ENCODE measurements at regions not wholly inside any gene's neighbourhood (a gene's known extent, or its start where the extent isn't known, plus 50 kb on each side); places are given as distances from the start of the nearest gene placed in this dataset.

DNA sequence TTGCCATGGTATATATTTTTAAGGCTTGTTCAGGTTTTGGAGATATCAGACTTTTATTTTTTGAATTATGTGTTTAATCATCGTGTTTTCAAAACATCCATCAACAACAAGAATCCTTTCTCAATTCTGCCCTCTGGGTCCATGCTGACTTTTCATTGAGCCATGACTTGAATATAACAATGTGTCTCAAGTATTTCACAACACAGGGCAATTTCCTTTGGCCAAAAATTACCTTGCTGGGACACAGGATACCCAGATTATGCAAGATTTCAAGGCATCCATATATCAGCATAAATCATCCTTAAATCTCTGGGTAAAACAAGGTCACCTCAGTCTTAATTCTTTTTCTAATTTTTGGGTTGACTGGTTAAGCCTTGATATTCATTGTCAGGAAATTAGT is 411.2 kb upstream of the USP24 start:
- intact Hi-C loops (cut with micrococcal nuclease), result no loop called here
- TF ChIP-seq EZH2 (IDR thresholded peaks at IDR 0.05; ENCODE audit: low read length, unreplicated experiment) (no peak), EZH2phosphoT487 (IDR thresholded peaks at IDR 0.05; ENCODE audit: borderline replicate concordance, low read length) (no peak)
- TF ChIP-seq, protein P1, sequence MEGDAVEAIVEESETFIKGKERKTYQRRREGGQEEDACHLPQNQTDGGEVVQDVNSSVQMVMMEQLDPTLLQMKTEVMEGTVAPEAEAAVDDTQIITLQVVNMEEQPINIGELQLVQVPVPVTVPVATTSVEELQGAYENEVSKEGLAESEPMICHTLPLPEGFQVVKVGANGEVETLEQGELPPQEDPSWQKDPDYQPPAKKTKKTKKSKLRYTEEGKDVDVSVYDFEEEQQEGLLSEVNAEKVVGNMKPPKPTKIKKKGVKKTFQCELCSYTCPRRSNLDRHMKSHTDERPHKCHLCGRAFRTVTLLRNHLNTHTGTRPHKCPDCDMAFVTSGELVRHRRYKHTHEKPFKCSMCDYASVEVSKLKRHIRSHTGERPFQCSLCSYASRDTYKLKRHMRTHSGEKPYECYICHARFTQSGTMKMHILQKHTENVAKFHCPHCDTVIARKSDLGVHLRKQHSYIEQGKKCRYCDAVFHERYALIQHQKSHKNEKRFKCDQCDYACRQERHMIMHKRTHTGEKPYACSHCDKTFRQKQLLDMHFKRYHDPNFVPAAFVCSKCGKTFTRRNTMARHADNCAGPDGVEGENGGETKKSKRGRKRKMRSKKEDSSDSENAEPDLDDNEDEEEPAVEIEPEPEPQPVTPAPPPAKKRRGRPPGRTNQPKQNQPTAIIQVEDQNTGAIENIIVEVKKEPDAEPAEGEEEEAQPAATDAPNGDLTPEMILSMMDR (conservative IDR thresholded peaks at IDR 0.05; ENCODE audit: low read depth, low read length), result no peak
- no peak overlapping the region for H3K27ac ChIP-seq (ENCODE audit: low read length)
- H3K4me1 ChIP-seq (ENCODE audit: insufficient read depth, low read length), result no peaks in the 10 kb centered on the region
- ChIA-PET POLR2A (ENCODE audit: unreplicated experiment) (no interaction called here), CTCF (no interaction called here)
- no peaks in the 10 kb centered on the region for H3K27me3 ChIP-seq (ENCODE audit: low read length)
- ATAC-seq (no peak), DNase-seq (no peak)
- H3K4me2 ChIP-seq (ENCODE audit: low read length), result no peak overlapping the region
- no peaks in the 10 kb centered on the region for H4K20me1 ChIP-seq (ENCODE audit: low read length)
- no peak overlapping the region for H2AFZ ChIP-seq (ENCODE audit: low read length)
- no TSS peak for BruUV-seq (replicated peaks)
- no peak overlapping the region for H3K4me3 ChIP-seq (ENCODE audit: low read length)
- peaks cover 6% of the 10 kb centered on the region for H3K9me3 ChIP-seq (ENCODE audit: low read length)
- H3K9me2 ChIP-seq (replicated peaks; ENCODE audit: low read length), result no peaks in the 10 kb centered on the region
- H3K79me2 ChIP-seq (ENCODE audit: low read length), result no peaks in the 10 kb centered on the region
- H3K9ac ChIP-seq (ENCODE audit: low read length), result no peak overlapping the region
- no peaks in the 10 kb centered on the region for H3F3A ChIP-seq (ENCODE audit: low read length, unreplicated experiment)
- no peaks in the 10 kb centered on the region for H3K36me3 ChIP-seq (ENCODE audit: low read depth, low read length)

DNA sequence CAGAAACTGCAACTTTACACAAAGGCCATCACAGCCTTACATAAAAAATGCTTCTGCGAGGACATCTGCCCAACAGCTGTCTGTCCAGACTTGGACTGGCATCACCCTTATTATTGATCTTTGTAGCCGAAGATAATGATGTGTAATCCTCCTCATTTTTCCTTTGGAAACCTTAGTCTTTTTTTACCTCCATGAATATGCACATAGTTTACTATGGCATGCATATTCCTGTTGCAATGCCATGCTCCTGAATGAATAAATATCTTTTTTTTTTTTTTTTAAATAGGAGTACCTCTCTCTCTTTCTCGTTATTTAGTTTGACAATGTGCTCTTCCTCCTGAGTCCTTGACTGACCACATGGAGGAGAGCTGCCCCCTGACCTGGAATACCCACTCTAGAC is 409.6 kb upstream of the USP24 start:
- DNase-seq (no peak), ATAC-seq (no peak)
- Histone ChIP-seq H3K9ac (ENCODE audit: low read length) (no peak overlapping the region), H3K4me3 (ENCODE audit: low read length) (no peak overlapping the region), H3K4me1 (ENCODE audit: insufficient read depth, low read length) (no peaks in the 10 kb centered on the region), H4K20me1 (ENCODE audit: low read length) (no peaks in the 10 kb centered on the region), H3K27me3 (ENCODE audit: low read length) (no peaks in the 10 kb centered on the region), H2AFZ (ENCODE audit: low read length) (no peak overlapping the region), H3F3A (ENCODE audit: low read length, unreplicated experiment) (no peaks in the 10 kb centered on the region), H3K4me2 (ENCODE audit: low read length) (no peak overlapping the region), H3K9me3 (ENCODE audit: low read length) (no peaks in the 10 kb centered on the region), H3K27ac (ENCODE audit: low read length) (no peak overlapping the region), H3K9me2 (replicated peaks; ENCODE audit: low read length) (no peaks in the 10 kb centered on the region), H3K36me3 (ENCODE audit: low read depth, low read length) (no peaks in the 10 kb centered on the region), H3K79me2 (ENCODE audit: low read length) (no peaks in the 10 kb centered on the region)
- POLR2A ChIA-PET (ENCODE audit: unreplicated experiment), result no interaction called here
- intact Hi-C loops (cut with micrococcal nuclease), result no loop called here
- TF ChIP-seq EZH2 (IDR thresholded peaks at IDR 0.05; ENCODE audit: low read length, unreplicated experiment), result no peak
- TF ChIP-seq, protein P1 (conservative IDR thresholded peaks at IDR 0.05; ENCODE audit: low read depth, low read length), result no peak
- TF ChIP-seq EZH2phosphoT487 (IDR thresholded peaks at IDR 0.05; ENCODE audit: borderline replicate concordance, low read length), result no peak
- CTCF ChIA-PET, result no interaction called here
- no TSS peak for BruUV-seq (replicated peaks)

DNA sequence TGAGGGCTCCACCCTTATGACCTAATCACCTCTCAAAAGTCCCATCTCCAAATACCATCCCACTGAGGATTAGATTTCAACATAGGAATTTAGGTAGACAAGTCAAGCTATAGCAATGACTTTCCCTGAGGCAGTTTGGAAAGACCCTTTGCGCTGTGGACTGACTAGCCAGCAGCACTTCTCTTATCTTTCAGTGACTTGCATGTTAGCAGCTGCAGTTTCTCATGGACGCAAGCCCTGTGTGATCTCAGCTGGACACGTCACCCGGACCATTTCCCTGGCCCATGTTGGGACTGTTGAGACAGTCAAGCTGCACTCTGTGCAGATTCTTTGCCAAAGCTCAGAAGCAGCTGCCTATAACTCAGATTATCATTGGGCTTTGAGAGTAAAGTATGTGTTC is 408.1 kb upstream of the USP24 start:
- TF ChIP-seq, protein P1 (conservative IDR thresholded peaks at IDR 0.05; ENCODE audit: low read depth, low read length), result no peak
- TF ChIP-seq EZH2 (IDR thresholded peaks at IDR 0.05; ENCODE audit: low read length, unreplicated experiment) (no peak), EZH2phosphoT487 (IDR thresholded peaks at IDR 0.05; ENCODE audit: borderline replicate concordance, low read length) (no peak)
- intact Hi-C loops (cut with micrococcal nuclease), result no loop called here
- Histone ChIP-seq H3K4me1 (ENCODE audit: insufficient read depth, low read length) (no peaks in the 10 kb centered on the region), H3K4me3 (ENCODE audit: low read length) (no peak overlapping the region), H3K9me2 (replicated peaks; ENCODE audit: low read length) (no peaks in the 10 kb centered on the region), H3K27me3 (ENCODE audit: low read length) (no peaks in the 10 kb centered on the region), H3K9ac (ENCODE audit: low read length) (no peak overlapping the region), H3K4me2 (ENCODE audit: low read length) (no peak overlapping the region), H3K79me2 (ENCODE audit: low read length) (no peaks in the 10 kb centered on the region), H2AFZ (ENCODE audit: low read length) (no peak overlapping the region), H3K36me3 (ENCODE audit: low read depth, low read length) (no peaks in the 10 kb centered on the region), H3K9me3 (ENCODE audit: low read length) (no peaks in the 10 kb centered on the region), H3F3A (ENCODE audit: low read length, unreplicated experiment) (no peaks in the 10 kb centered on the region), H3K27ac (ENCODE audit: low read length) (no peak overlapping the region), H4K20me1 (ENCODE audit: low read length) (no peaks in the 10 kb centered on the region)
- ChIA-PET CTCF (no interaction called here), POLR2A (ENCODE audit: unreplicated experiment) (no interaction called here)
- ATAC-seq (no peak), DNase-seq (no peak)
- BruUV-seq (replicated peaks), result no TSS peak
